Smooth muscle cell (in vitro differentiated cells): ENCODE measurements at regions not wholly inside any gene's neighbourhood (a gene's known extent, or its start where the extent isn't known, plus 50 kb on each side); places are given as distances from the start of the nearest gene placed in this dataset.
A peak's percentile ranks its signal among the peaks of the same experiment; 100 is the strongest.

Experiments
- DNase-seq: peaks from one replicate; lab custom pipeline; 2025; ENCODE audit not compliant: unreplicated experiment; lab: John Stamatoyannopoulos, UW
- H2AFZ ChIP-seq: fragments of 200-600 bp; sonication (generic); 2 replicates; pipeline ENCODE4 v1.6.0; 2016; ENCODE audit warnings: antibody characterized with exemption, low read depth, mild to moderate bottlenecking
- H3F3A ChIP-seq: fragments of 200-600 bp; sonication (generic); 2 replicates; pipeline ENCODE4 v1.6.0; 2017; ENCODE audit warnings: antibody characterized with exemption, low read depth
- H3K27ac ChIP-seq: fragments of 200-600 bp; sonication (generic); 2 replicates; pipeline ENCODE4 v1.5.1; 2016; ENCODE audit warnings: low read depth, mild to moderate bottlenecking
- H3K27me3 ChIP-seq: fragments of 200-600 bp; sonication (generic); 2 replicates; pipeline ENCODE4 v1.6.1; 2016; ENCODE audit warnings: low read depth, mild to moderate bottlenecking
- H3K36me3 ChIP-seq: fragments of 200-600 bp; sonication (generic); 2 replicates; pipeline ENCODE4 v1.5.1; 2016; ENCODE audit warnings: low read depth
- H3K4me1 ChIP-seq: fragments of 200-600 bp; sonication (generic); 2 replicates; pipeline ENCODE4 v1.5.1; 2016; ENCODE audit warnings: low read depth
- H3K4me2 ChIP-seq: fragments of 200-600 bp; sonication (generic); 2 replicates; pipeline ENCODE4 v1.6.0; 2016; ENCODE audit warnings: mild to moderate bottlenecking
- H3K4me3 ChIP-seq: fragments of 200-600 bp; sonication (generic); 2 replicates; pipeline ENCODE4 v1.5.1; 2016; ENCODE audit warnings: mild to moderate bottlenecking
- H3K79me2 ChIP-seq: fragments of 200-600 bp; sonication (generic); 2 replicates; pipeline ENCODE4 v1.6.0; 2016; ENCODE audit warnings: low read depth, mild to moderate bottlenecking
- H3K9ac ChIP-seq: fragments of 200-600 bp; sonication (generic); 2 replicates; pipeline ENCODE4 v1.6.0; 2016; ENCODE audit warnings: low read depth
- H3K9me3 ChIP-seq: fragments of 200-600 bp; sonication (generic); replicated peaks from 2 replicates; pipeline ENCODE4 v1.5.1; 2016; ENCODE audit warnings: low read depth
- H4K20me1 ChIP-seq: fragments of 200-600 bp; sonication (generic); 2 replicates; pipeline ENCODE4 v1.6.0; 2016; ENCODE audit warnings: low read depth
- WGBS: methylation state at CpG from one replicate; pipeline ENCODE4 v1.1.7; 2016; ENCODE audit warnings: low lambda C conversion rate; 5-methylcytosine and 5-hydroxymethylcytosine counted together
- TF ChIP-seq, protein P1 (sequence below): fragments of 200-600 bp; sonication (generic); IDR thresholded peaks from 2 replicates; pipeline ENCODE4 v1.5.1; 2017; ENCODE audit warnings: borderline replicate concordance, mild to moderate bottlenecking, antibody characterized with exemption; ENCODE audit not compliant: insufficient read depth, poor library complexity, severe bottlenecking

DNA sequence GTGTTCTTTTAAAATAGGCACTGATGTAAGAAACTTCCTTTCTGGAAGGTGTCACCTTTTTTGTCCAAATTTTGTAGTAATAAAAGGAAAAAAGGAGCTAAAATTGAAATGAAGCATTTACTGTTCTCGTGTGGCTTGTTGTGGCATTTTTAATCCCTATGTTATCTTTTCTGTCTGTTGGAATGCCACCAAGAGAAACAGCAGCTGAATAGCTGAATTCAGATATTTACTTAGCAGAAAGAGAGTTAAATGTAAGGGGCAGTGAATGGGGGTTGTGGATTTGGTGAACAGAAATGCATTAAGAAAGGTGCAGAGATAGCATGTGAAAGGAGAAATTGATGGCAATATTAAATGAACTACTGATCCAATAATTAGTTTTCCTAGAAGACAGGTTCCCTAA is 573.6 kb upstream of the EPHA7 start:
- Histone ChIP-seq H3K4me1 (peaks cover 7% of the 10 kb centered on the region), H3K36me3 (no peaks in the 10 kb centered on the region), H3K27ac (no peak overlapping the region), H3F3A (no peaks in the 10 kb centered on the region), H3K9me3 (no peaks in the 10 kb centered on the region), H3K27me3 (no peaks in the 10 kb centered on the region), H3K4me3 (no peak overlapping the region), H3K4me2 (peak overlapping the region; percentile 2), H3K9ac (no peak overlapping the region), H2AFZ (no peak overlapping the region), H4K20me1 (no peaks in the 10 kb centered on the region), H3K79me2 (no peaks in the 10 kb centered on the region)
- 6% methylated on average over 1 of the region's 1 CpG for WGBS
- TF ChIP-seq, protein P1, sequence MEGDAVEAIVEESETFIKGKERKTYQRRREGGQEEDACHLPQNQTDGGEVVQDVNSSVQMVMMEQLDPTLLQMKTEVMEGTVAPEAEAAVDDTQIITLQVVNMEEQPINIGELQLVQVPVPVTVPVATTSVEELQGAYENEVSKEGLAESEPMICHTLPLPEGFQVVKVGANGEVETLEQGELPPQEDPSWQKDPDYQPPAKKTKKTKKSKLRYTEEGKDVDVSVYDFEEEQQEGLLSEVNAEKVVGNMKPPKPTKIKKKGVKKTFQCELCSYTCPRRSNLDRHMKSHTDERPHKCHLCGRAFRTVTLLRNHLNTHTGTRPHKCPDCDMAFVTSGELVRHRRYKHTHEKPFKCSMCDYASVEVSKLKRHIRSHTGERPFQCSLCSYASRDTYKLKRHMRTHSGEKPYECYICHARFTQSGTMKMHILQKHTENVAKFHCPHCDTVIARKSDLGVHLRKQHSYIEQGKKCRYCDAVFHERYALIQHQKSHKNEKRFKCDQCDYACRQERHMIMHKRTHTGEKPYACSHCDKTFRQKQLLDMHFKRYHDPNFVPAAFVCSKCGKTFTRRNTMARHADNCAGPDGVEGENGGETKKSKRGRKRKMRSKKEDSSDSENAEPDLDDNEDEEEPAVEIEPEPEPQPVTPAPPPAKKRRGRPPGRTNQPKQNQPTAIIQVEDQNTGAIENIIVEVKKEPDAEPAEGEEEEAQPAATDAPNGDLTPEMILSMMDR = no peak
- DNase-seq = no peak

DNA sequence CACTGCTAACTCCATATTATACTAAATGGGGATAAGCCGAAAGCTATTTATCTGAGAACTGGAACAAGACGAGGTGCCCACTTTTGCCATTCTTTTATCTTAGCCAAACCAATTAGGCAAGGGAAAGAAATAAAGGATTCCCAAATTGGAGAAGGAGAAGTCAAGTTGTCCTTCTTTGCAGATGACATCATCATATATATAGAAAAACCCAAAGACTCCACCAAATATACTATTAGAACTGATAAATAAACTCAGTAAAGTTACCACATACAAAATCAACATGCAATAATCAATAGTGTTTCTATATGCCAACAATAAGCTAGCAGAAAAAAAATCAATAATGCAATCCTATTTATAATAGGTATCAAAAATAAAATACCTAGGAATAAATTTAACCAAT is 570.3 kb upstream of the EPHA7 start:
- Histone ChIP-seq H3K4me2 (no peak overlapping the region), H3K27me3 (no peaks in the 10 kb centered on the region), H3K36me3 (no peaks in the 10 kb centered on the region), H3K27ac (no peak overlapping the region), H3K9ac (no peak overlapping the region), H2AFZ (no peak overlapping the region), H3K4me1 (peaks cover 7% of the 10 kb centered on the region), H3F3A (no peaks in the 10 kb centered on the region), H4K20me1 (no peaks in the 10 kb centered on the region), H3K4me3 (no peak overlapping the region), H3K79me2 (no peaks in the 10 kb centered on the region), H3K9me3 (no peaks in the 10 kb centered on the region)
- TF ChIP-seq, protein P1 = no peak
- WGBS = 86% methylated on average over 2 of the region's 2 CpGs
- DNase-seq = no peak

DNA sequence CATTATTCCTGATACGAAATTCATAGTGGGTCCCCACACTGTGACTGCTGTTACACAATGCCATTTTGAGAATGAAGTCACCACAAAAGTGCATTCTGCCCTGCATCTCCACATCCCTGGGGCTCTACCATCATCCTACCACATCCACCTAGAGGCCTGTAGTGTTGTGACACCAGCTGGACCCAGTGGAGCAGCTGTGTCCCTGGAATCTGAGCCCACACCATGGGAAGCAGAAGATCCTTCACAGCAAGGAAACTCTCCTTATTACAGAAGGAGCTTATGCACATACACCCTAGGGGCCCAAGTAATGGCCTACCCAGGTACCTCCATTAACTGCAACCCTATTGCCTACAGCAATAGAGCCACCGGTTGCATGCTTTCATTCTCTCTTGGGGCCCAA is 566.6 kb upstream of the EPHA7 start:
- Histone ChIP-seq H3K36me3 (no peaks in the 10 kb centered on the region), H3K27ac (no peak overlapping the region), H4K20me1 (no peaks in the 10 kb centered on the region), H3K27me3 (no peaks in the 10 kb centered on the region), H3K4me2 (no peak overlapping the region), H3K9ac (no peak overlapping the region), H3K79me2 (no peaks in the 10 kb centered on the region), H3K9me3 (no peaks in the 10 kb centered on the region), H3K4me3 (no peak overlapping the region), H2AFZ (no peak overlapping the region), H3K4me1 (no peaks in the 10 kb centered on the region), H3F3A (no peaks in the 10 kb centered on the region)
- no peak for DNase-seq
- 91% methylated on average over 2 of the region's 2 CpGs for WGBS
- TF ChIP-seq, protein P1 = no peak

DNA sequence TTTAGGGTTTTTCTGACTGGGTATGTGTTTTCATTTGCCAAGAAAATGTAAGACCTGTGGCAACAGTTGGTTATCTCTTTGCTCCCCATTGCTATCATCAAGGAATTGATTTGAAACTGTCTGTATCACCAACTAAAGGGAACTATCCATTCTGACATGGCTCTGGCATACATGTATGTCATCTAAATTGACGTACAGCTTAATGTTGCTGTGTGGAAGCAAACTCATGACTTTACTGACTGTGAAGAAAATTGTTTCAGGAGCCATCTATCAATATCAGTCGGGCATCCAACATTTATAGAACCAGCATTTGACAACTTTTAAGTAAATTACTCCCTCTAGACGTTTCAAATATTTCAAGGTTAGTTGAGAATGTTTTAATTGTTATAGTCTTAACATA is 555.8 kb upstream of the EPHA7 start:
- no peaks in the 10 kb centered on the region for H3F3A ChIP-seq
- WGBS = 72% methylated on average over 3 of the region's 3 CpGs
- H3K9me3 ChIP-seq = no peaks in the 10 kb centered on the region
- H2AFZ ChIP-seq = no peak overlapping the region
- no peaks in the 10 kb centered on the region for H3K36me3 ChIP-seq
- no peak overlapping the region for H3K27ac ChIP-seq
- no peaks in the 10 kb centered on the region for H3K4me1 ChIP-seq
- no peaks in the 10 kb centered on the region for H3K79me2 ChIP-seq
- no peak overlapping the region for H3K9ac ChIP-seq
- TF ChIP-seq, protein P1 = no peak
- no peak overlapping the region for H3K4me2 ChIP-seq
- H3K27me3 ChIP-seq = no peaks in the 10 kb centered on the region
- no peak overlapping the region for H3K4me3 ChIP-seq
- DNase-seq = no peak
- no peaks in the 10 kb centered on the region for H4K20me1 ChIP-seq
